H1 (cell line): ENCODE measurements at regions not wholly inside any gene's neighbourhood (a gene's known extent, or its start where the extent isn't known, plus 50 kb on each side); places are given as distances from the start of the nearest gene placed in this dataset.

Source experiments
- CHD7 ChIP-seq: fragments of 300-600 bp; sonication (generic); IDR thresholded peaks from 2 replicates; pipeline ENCODE4 v1.7.1; 2012; ENCODE audit warnings: low read length, moderate library complexity, mild to moderate bottlenecking, inconsistent platforms; ENCODE audit not compliant: insufficient replicate concordance
- EGR1 ChIP-seq: IDR thresholded peaks from 2 replicates; pipeline ENCODE4 v1.6.1; 2011; ENCODE audit warnings: low read depth, low read length, borderline replicate concordance
- POU5F1 ChIP-seq: IDR thresholded peaks from 2 replicates; pipeline ENCODE4 v1.6.1; 2011; ENCODE audit warnings: low read depth, mild to moderate bottlenecking, low read length, moderate library complexity
- RFX5 ChIP-seq: IDR thresholded peaks from 2 replicates; pipeline ENCODE4 v1.6.1; 2011; ENCODE audit warnings: low read depth, low read length, improper control_type of control experiment, borderline replicate concordance
- SP4 ChIP-seq: IDR thresholded peaks from 2 replicates; pipeline ENCODE4 v1.6.1; 2012; ENCODE audit warnings: low read length, inconsistent platforms
- TF ChIP-seq, protein P1 (sequence below): IDR thresholded peaks from 2 replicates; pipeline ENCODE4 v1.6.1; 2012; ENCODE audit warnings: low read length, inconsistent platforms

- TF ChIP-seq CHD7 (no peak), POU5F1 (no peak), RFX5 (no peak), EGR1 (no peak), SP4 (no peak)
- TF ChIP-seq, protein P1, sequence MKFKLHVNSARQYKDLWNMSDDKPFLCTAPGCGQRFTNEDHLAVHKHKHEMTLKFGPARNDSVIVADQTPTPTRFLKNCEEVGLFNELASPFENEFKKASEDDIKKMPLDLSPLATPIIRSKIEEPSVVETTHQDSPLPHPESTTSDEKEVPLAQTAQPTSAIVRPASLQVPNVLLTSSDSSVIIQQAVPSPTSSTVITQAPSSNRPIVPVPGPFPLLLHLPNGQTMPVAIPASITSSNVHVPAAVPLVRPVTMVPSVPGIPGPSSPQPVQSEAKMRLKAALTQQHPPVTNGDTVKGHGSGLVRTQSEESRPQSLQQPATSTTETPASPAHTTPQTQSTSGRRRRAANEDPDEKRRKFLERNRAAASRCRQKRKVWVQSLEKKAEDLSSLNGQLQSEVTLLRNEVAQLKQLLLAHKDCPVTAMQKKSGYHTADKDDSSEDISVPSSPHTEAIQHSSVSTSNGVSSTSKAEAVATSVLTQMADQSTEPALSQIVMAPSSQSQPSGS, result no peak
These were observed 323.1 kb upstream of the ATP11B start (continued) for GRCh38 chr3:182470187-182470586.
